IMR-90 (cell line): ENCODE measurements at regions not wholly inside any gene's neighbourhood (a gene's known extent, or its start where the extent isn't known, plus 50 kb on each side); places are given as distances from the start of the nearest gene placed in this dataset.

Source experiments
- CTCF ChIP-seq: conservative IDR thresholded peaks from 2 replicates; pipeline ENCODE4 v1.5.1; 2012; ENCODE audit warnings: mild to moderate bottlenecking, low read depth, low read length, improper control_type of control experiment
- MAFK ChIP-seq: IDR thresholded peaks from 2 replicates; pipeline ENCODE4 v1.6.1; 2012; ENCODE audit warnings: low read depth, low read length, improper control_type of control experiment
- POLR2A ChIP-seq: IDR thresholded peaks from 2 replicates; pipeline ENCODE4 v1.6.1; 2012; ENCODE audit warnings: mild to moderate bottlenecking, low read depth, low read length
- RCOR1 ChIP-seq: IDR thresholded peaks from 2 replicates; pipeline ENCODE4 v1.6.1; 2012; ENCODE audit warnings: mild to moderate bottlenecking, low read length, improper control_type of control experiment; ENCODE audit not compliant: insufficient replicate concordance

- TF ChIP-seq CTCF (no peak), POLR2A (no peak), RCOR1 (no peak), MAFK (no peak)
Measured at GRCh38 chr4:126777649-126778048, 855.1 kb upstream of the INTU start.
